Left lung (tissue), 4 donors: ENCODE measurements at regions not wholly inside any gene's neighbourhood (a gene's known extent, or its start where the extent isn't known, plus 50 kb on each side); places are given as distances from the start of the nearest gene placed in this dataset.

ENCODE experiments used
- ATAC-seq: fragments of 200-7000 bp; cut with Tn5 transposase; one replicate; pipeline ENCODE4 v1.9.1; 2020; ENCODE audit warnings: moderate library complexity
- DNase-seq, 4 donors: peaks; one replicate each; pipeline ENCODE4 v3.0.0-alpha.2; 2013 to 2020
- H3K27ac ChIP-seq, 2 donors: fragments of 200-600 bp; sonication (generic) in 1 of 2; one replicate each; pipeline versions ENCODE4 v1.5.0 to v1.8.0; 2020 to 2021
- H3K27me3 ChIP-seq, 2 donors: fragments of 200-600 bp; sonication (generic) in 1 of 2; one replicate each; pipeline versions ENCODE4 v1.5.0 to v1.8.0; 2020 to 2021
- H3K36me3 ChIP-seq, 2 donors: fragments of 200-600 bp; sonication (generic) in 1 of 2; one replicate each; pipeline versions ENCODE4 v1.5.0 to v1.8.0; 2020 to 2021
- H3K4me1 ChIP-seq, 2 donors: fragments of 200-600 bp; one replicate each; pipeline ENCODE4 v1.8.0; 2021
- H3K4me3 ChIP-seq, 2 donors: fragments of 200-600 bp; sonication (generic) in 1 of 2; one replicate each; pipeline versions ENCODE4 v1.5.0 to v1.8.0; 2020 to 2021; ENCODE audit warnings: mild to moderate bottlenecking in 1 of 2
- H3K9me3 ChIP-seq, 2 donors: fragments of 200-600 bp; sonication (generic) in 1 of 2; one replicate each; pipeline versions ENCODE4 v1.5.0 to v1.8.0; 2020 to 2021
- CTCF ChIP-seq, 2 donors: fragments of 200-600 bp; sonication (generic) in 1 of 2; IDR thresholded peaks; one replicate each; pipeline versions ENCODE4 v1.5.0 to v1.8.0; 2021; ENCODE audit warnings: antibody characterized with exemption in 2 of 2
- intact Hi-C, 2 donors: fragments of 100-400 bp; cut with DNase I; formaldehyde crosslinking; loops; one replicate each; pipeline versions ENCODE4 v1.11.2 to v1.14.2; 2022
- donor health status: DM: no; HTN: yes; CAD: no.
- donor health status: DM: no; HTN: no; CAD: no.

GRCh38 chr12:77161944-77162343 is 96.6 kb upstream of the E2F7 start:
- intact Hi-C loops: no loop called here
- Histone ChIP-seq H3K4me1 (no peaks in the 10 kb centered on the region), H3K27me3 (no peaks in the 10 kb centered on the region), H3K36me3 (no peaks in the 10 kb centered on the region), H3K9me3 (no peaks in the 10 kb centered on the region), H3K27ac (no peak overlapping the region), H3K4me3 (no peak overlapping the region)
- no peak for TF ChIP-seq CTCF (IDR thresholded peaks at IDR 0.05)
- ATAC-seq: no peak
- DNase-seq: no peak

GRCh38 chr12:77160931-77161330 is 95.6 kb upstream of the E2F7 start:
- Histone ChIP-seq H3K9me3 (no peaks in the 10 kb centered on the region), H3K27ac (no peak overlapping the region), H3K27me3 (no peaks in the 10 kb centered on the region), H3K4me3 (no peak overlapping the region), H3K36me3 (no peaks in the 10 kb centered on the region), H3K4me1 (no peaks in the 10 kb centered on the region)
- ATAC-seq (no peak), DNase-seq (no peak)
- no peak for TF ChIP-seq CTCF (IDR thresholded peaks at IDR 0.05)
- intact Hi-C loops: no loop called here

GRCh38 chr12:77153706-77154105 is 88.3 kb upstream of the E2F7 start:
- no peaks in the 10 kb centered on the region for H3K36me3 ChIP-seq
- no peaks in the 10 kb centered on the region for H3K4me1 ChIP-seq
- H3K4me3 ChIP-seq: no peak overlapping the region
- H3K27me3 ChIP-seq: no peaks in the 10 kb centered on the region
- ATAC-seq (no peak), DNase-seq (no peak)
- no peak for TF ChIP-seq CTCF (IDR thresholded peaks at IDR 0.05)
- intact Hi-C loops: no loop called here
- no peak overlapping the region for H3K27ac ChIP-seq
- no peaks in the 10 kb centered on the region for H3K9me3 ChIP-seq

GRCh38 chr12:77152623-77153193 is 87.3 kb upstream of the E2F7 start:
- H3K27ac ChIP-seq: no peak overlapping the region
- H3K9me3 ChIP-seq: no peaks in the 10 kb centered on the region
- no peaks in the 10 kb centered on the region for H3K36me3 ChIP-seq
- no peak overlapping the region for H3K4me3 ChIP-seq
- intact Hi-C loops: no loop called here
- peak in 1 of 2 donors; percentile 37 for TF ChIP-seq CTCF (IDR thresholded peaks at IDR 0.05)
- H3K4me1 ChIP-seq: no peaks in the 10 kb centered on the region
- ATAC-seq: peak; percentile 36
- no peaks in the 10 kb centered on the region for H3K27me3 ChIP-seq
- peak in 2 of 4 donors; percentile 39 to 61 for DNase-seq

GRCh38 chr12:77151030-77151429 is 85.7 kb upstream of the E2F7 start:
- Histone ChIP-seq H3K27me3 (no peaks in the 10 kb centered on the region), H3K4me3 (no peak overlapping the region), H3K36me3 (no peaks in the 10 kb centered on the region), H3K27ac (no peak overlapping the region), H3K4me1 (no peaks in the 10 kb centered on the region), H3K9me3 (no peaks in the 10 kb centered on the region)
- no peak for TF ChIP-seq CTCF (IDR thresholded peaks at IDR 0.05)
- intact Hi-C loops: no loop called here
- no peak for DNase-seq
- ATAC-seq: no peak
